Mucosa of descending colon (tissue), 3 donors: ENCODE measurements at regions not wholly inside any gene's neighbourhood (a gene's known extent, or its start where the extent isn't known, plus 50 kb on each side); places are given as distances from the start of the nearest gene placed in this dataset.
A peak's percentile ranks its signal among the peaks of the same experiment; 100 is the strongest.

Experiments
- ATAC-seq: fragments of 200-7000 bp; cut with Tn5 transposase; one replicate; pipeline ENCODE4 v1.9.1; 2020; ENCODE audit warnings: mild to moderate bottlenecking, moderate library complexity
- DNase-seq, 3 donors: peaks; one replicate each; pipeline ENCODE4 v3.0.0-alpha.2; 2020
- H3K36me3 ChIP-seq: fragments of 200-600 bp; one replicate; pipeline ENCODE4 v1.8.0; 2021; ENCODE audit warnings: low read depth, mild to moderate bottlenecking
- H3K4me1 ChIP-seq: fragments of 200-600 bp; one replicate; pipeline ENCODE4 v1.8.0; 2021; ENCODE audit warnings: low read depth, mild to moderate bottlenecking
- H3K4me3 ChIP-seq: fragments of 200-600 bp; one replicate; pipeline ENCODE4 v1.8.0; 2021; ENCODE audit warnings: mild to moderate bottlenecking
- H3K9me3 ChIP-seq: fragments of 200-600 bp; one replicate; pipeline ENCODE4 v1.8.0; 2021; ENCODE audit warnings: mild to moderate bottlenecking
- intact Hi-C, 2 donors: fragments of 100-400 bp; cut with DNase I in 1 of 2; cut with micrococcal nuclease in 1 of 2; formaldehyde crosslinking; loops; one replicate each; pipeline versions ENCODE4 v1.11.0 to v1.11.1; 2022; cut with DNase I, micrococcal nuclease
- TF ChIP-seq, protein P1 (sequence below): fragments of 200-600 bp; IDR thresholded peaks from one replicate; pipeline ENCODE4 v1.8.0; 2022; ENCODE audit warnings: antibody characterized with exemption, mild to moderate bottlenecking
- donor health status: DM: no; HTN: no; CAD: no; lungs with moderate emphysema.
- donor health status: DM: no; HTN: no; CAD: no.
- donor health status: DM: no; HTN: yes; CAD: no.

DNA sequence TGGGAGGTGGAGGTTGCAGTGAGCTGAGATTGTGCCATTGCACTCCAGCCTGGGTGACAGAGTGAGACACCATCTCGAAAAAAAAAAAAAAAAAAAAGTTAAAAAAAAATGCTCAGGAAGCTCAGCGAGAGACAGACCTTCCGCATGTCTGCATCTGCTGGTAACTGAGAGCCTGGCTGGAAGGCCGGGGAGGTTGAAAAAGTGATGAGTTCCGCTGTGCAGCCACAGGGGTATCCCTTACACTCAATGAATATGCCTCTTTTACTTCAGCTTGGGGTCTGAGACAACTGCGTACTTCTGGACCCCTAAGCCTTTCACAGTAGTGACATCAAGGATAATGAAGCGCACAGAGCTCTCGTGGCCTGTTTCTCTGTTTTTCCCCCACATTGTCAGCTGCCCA is 179.9 kb upstream of the KLF4 start:
- ATAC-seq (no peak), DNase-seq (no peak)
- Histone ChIP-seq H3K4me1 (no peaks in the 10 kb centered on the region), H3K4me3 (no peak overlapping the region), H3K9me3 (no peaks in the 10 kb centered on the region), H3K36me3 (no peaks in the 10 kb centered on the region)
- intact Hi-C loops: no loop called here
- TF ChIP-seq, protein P1, sequence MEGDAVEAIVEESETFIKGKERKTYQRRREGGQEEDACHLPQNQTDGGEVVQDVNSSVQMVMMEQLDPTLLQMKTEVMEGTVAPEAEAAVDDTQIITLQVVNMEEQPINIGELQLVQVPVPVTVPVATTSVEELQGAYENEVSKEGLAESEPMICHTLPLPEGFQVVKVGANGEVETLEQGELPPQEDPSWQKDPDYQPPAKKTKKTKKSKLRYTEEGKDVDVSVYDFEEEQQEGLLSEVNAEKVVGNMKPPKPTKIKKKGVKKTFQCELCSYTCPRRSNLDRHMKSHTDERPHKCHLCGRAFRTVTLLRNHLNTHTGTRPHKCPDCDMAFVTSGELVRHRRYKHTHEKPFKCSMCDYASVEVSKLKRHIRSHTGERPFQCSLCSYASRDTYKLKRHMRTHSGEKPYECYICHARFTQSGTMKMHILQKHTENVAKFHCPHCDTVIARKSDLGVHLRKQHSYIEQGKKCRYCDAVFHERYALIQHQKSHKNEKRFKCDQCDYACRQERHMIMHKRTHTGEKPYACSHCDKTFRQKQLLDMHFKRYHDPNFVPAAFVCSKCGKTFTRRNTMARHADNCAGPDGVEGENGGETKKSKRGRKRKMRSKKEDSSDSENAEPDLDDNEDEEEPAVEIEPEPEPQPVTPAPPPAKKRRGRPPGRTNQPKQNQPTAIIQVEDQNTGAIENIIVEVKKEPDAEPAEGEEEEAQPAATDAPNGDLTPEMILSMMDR: no peak

DNA sequence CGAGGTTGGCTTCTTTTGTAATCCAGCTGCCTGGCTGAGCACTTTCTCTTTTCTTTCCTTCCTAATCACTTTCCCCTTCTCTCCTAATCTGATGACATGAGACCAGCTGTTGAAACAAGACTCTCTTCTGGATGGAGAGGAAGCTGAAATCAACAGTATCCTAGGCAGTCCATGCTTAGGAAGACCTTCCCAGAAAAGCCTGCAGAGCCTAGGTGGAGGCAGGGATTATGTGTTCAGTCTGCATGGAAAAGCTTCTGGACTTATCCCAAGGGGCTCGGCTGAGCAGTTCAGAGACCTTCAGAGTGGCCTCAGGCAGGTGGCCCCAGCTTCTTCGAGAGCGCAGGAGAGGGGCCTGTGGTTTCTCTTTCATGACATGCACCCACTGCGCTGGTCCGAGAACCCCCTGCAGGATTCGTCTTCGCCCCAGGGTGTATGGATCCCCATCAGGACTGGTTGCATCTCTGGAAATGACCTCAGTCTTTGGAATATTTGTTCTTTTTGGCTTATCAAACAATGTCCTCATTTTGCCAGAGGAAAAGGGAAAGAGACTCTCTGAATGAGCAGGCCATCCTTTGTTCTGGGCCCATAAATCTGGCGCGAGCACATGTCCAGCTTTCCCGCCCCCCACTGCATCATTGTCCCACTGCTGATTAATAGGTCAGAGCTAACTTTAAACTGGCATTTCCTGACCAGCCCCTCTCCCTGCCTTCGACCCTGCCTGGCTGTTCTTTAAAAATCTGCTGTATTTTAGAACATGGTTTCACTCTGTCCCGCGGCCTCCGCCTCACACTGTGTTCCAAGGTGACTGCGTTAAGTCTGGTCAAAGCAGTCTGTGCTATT is 177.9 kb upstream of the KLF4 start:
- TF ChIP-seq, protein P1: no peak
- Histone ChIP-seq H3K36me3 (no peaks in the 10 kb centered on the region), H3K9me3 (no peaks in the 10 kb centered on the region), H3K4me3 (no peak overlapping the region), H3K4me1 (no peaks in the 10 kb centered on the region)
- no peak for DNase-seq
- intact Hi-C loops: no loop called here
- ATAC-seq: no peak

DNA sequence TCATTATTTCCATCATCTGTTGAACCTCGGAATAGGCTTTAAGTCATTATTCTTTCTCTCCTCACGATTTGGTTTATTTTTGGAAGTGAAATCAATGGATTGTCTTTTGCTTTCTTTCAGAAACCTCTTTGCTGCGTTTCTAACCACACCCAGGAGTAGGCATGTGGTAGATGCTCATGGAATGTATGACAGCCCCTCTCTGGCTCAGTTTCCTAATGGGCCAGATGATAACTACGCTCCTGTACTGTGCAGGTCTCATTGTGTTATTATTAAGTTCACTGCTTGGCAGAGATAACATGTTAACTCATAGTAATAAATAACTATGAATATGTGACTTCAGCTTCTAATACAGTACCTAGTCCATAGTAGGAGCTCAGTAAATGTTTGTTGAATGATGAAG is 175.5 kb upstream of the KLF4 start:
- no peaks in the 10 kb centered on the region for H3K36me3 ChIP-seq
- H3K9me3 ChIP-seq: no peaks in the 10 kb centered on the region
- intact Hi-C loops: no loop called here
- TF ChIP-seq, protein P1: no peak
- no peaks in the 10 kb centered on the region for H3K4me1 ChIP-seq
- no peak overlapping the region for H3K4me3 ChIP-seq
- no peak for ATAC-seq
- DNase-seq: no peak

DNA sequence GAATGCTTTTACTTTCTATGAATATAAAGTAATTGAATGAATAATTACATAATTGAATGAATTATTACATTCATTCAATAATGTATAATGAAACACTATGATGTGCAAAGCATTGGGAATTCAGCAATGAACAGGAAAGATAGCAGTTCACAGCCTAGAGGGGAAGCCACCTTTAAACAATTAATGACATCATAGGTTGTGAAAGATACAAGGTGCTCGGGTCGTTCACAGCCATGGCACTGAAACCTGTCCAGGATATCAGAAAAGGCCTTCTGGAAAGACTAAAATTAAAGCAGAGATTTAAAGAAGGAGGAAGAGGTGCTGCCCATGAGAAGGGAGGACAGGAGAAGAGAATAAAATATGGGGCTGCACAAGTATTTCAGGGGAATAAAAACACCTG is 171.4 kb upstream of the KLF4 start:
- intact Hi-C loops: no loop called here
- Histone ChIP-seq H3K4me1 (no peaks in the 10 kb centered on the region), H3K4me3 (no peak overlapping the region), H3K36me3 (no peaks in the 10 kb centered on the region), H3K9me3 (no peaks in the 10 kb centered on the region)
- DNase-seq: no peak
- TF ChIP-seq, protein P1: no peak
- ATAC-seq: no peak

DNA sequence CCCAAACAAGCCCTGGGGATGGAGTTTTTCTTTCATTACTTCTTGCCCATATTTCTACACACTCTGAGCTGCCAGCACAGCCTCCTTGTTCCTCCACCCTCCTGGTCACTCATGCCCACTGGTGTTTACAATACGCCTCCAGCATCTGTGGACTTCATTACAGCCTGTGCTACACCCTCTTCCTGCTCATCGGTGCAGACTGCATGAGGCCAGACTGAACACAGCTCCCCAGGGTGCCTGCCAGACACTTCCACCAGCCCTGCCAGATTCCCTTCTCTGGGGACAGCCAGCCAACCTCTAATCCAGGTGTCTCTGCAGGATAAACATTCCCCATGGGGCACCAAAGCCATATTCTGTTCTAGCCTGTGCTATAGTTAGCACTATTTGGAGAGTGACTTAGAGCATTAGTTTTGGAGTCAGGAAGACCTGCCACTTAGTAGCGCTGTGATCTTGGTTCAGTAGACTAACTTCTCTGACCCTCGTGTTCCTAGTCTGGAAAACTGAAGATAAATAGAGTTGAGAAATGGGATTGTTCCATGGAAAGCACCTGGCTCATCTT is 163.8 kb upstream of the KLF4 start:
- no peaks in the 10 kb centered on the region for H3K4me1 ChIP-seq
- TF ChIP-seq, protein P1: no peak
- DNase-seq: no peak
- no peak overlapping the region for H3K4me3 ChIP-seq
- intact Hi-C loops: no loop called here
- no peaks in the 10 kb centered on the region for H3K36me3 ChIP-seq
- ATAC-seq: peak; percentile 67
- no peaks in the 10 kb centered on the region for H3K9me3 ChIP-seq
